GM18519 (cell line): ENCODE measurements at regions not wholly inside any gene's neighbourhood (a gene's known extent, or its start where the extent isn't known, plus 50 kb on each side); places are given as distances from the start of the nearest gene placed in this dataset.
"Not testable (repeated sequence)": the region's sequence is repeated elsewhere in the genome, so short reads cannot be mapped to it uniquely, and the experiment has no call there.

ENCODE experiments used
- ATAC-seq: cut with Tn5 transposase; IDR thresholded peaks from one replicate; pipeline ENCODE4 v1.9.1; 2021; ENCODE audit warnings: mild to moderate bottlenecking, moderate library complexity; ENCODE audit not compliant: unreplicated experiment, low FRiP score

GRCh38 chr11:13160806-13161205 lies 116.8 kb upstream of the BMAL1 start:
- no peak for ATAC-seq

GRCh38 chr11:13163158-13163557 lies 114.4 kb upstream of the BMAL1 start:
- ATAC-seq: no peak

GRCh38 chr11:13166036-13166435 lies 111.6 kb upstream of the BMAL1 start:
- ATAC-seq: no peak

GRCh38 chr11:13168271-13168670 lies 109.3 kb upstream of the BMAL1 start:
- no peak for ATAC-seq

- no peak for ATAC-seq
These were observed 107.9 kb upstream of the BMAL1 start for GRCh38 chr11:13169709-13170108.

GRCh38 chr11:13174090-13174489 lies 103.5 kb upstream of the BMAL1 start:
- no peak for ATAC-seq

GRCh38 chr11:13183094-13183825 lies 94.3 kb upstream of the BMAL1 start:
- ATAC-seq: no peak

GRCh38 chr11:13183826-13184196 lies 93.8 kb upstream of the BMAL1 start:
- ATAC-seq: no peak

GRCh38 chr11:13184295-13184794 lies 93.2 kb upstream of the BMAL1 start:
- ATAC-seq: no peak

GRCh38 chr11:13188179-13188578 lies 89.4 kb upstream of the BMAL1 start:
- ATAC-seq: no peak

- no peak for ATAC-seq
These were observed 87.8 kb upstream of the BMAL1 start for GRCh38 chr11:13189561-13190426.

GRCh38 chr11:13193613-13194012 lies 84.0 kb upstream of the BMAL1 start:
- no peak for ATAC-seq

- ATAC-seq: not testable (repeated sequence)
These were observed 80.2 kb upstream of the BMAL1 start for GRCh38 chr11:13197374-13197773.

GRCh38 chr11:13205486-13205885 lies 72.1 kb upstream of the BMAL1 start:
- ATAC-seq: no peak

GRCh38 chr11:13206086-13206640 lies 71.4 kb upstream of the BMAL1 start:
- peak; percentile 39 for ATAC-seq

GRCh38 chr11:13207270-13207664 lies 70.3 kb upstream of the BMAL1 start:
- no peak for ATAC-seq

GRCh38 chr11:13207665-13208594 lies 69.7 kb upstream of the BMAL1 start:
- no peak for ATAC-seq

GRCh38 chr11:13208921-13209320 lies 68.7 kb upstream of the BMAL1 start:
- no peak for ATAC-seq

GRCh38 chr11:13209379-13209778 lies 68.2 kb upstream of the BMAL1 start:
- no peak for ATAC-seq

- ATAC-seq: no peak
These were observed 67.2 kb upstream of the BMAL1 start for GRCh38 chr11:13210424-13210823.
